ENCODE measurements at regions not wholly inside any gene's neighbourhood (a gene's known extent, or its start where the extent isn't known, plus 50 kb on each side); places are given as distances from the start of the nearest gene placed in this dataset.

GRCh38 chr2:18167871-18168270 lies 289.4 kb downstream of the KCNS3 start:
- WGBS: 68% methylated on average over 8 of the region's 8 CpGs
- Histone ChIP-seq H3K9ac (ENCODE audit: low read depth in 1 of 2, low read length in 2 of 2) (no peak overlapping the region), H3K27ac (ENCODE audit: low read depth in 1 of 2, low read length in 2 of 2) (no peak overlapping the region), H3K4me3 (ENCODE audit: low read depth in 1 of 3, low read length in 3 of 3) (no peak overlapping the region), H3K9me3 (ENCODE audit: control insufficient read depth in 4 of 4, low read length in 3 of 4) (no peaks in the 10 kb centered on the region), H3K36me3 (ENCODE audit: control insufficient read depth in 4 of 4, insufficient read depth in 3 of 4, low read depth in 1 of 4, low read length in 3 of 4) (no peaks in the 10 kb centered on the region), H3K27me3 (ENCODE audit: control insufficient read depth in 4 of 4, insufficient read depth in 4 of 4, low read length in 3 of 4) (peaks cover 0 to 2% (median 0%) of the 10 kb centered on the region in 4 donors), H3K4me1 (ENCODE audit: control insufficient read depth in 4 of 4, insufficient read depth in 4 of 4, low read length in 3 of 4) (no peaks in the 10 kb centered on the region)
- no peak for DNase-seq (ENCODE audit: low spot score)
- TF ChIP-seq EGR1 (IDR thresholded peaks at IDR 0.05; ENCODE audit: low read depth in 2 of 2) (no peak), RXRA (IDR thresholded peaks at IDR 0.05) (no peak), ATF3 (IDR thresholded peaks at IDR 0.05) (no peak), HNF4A (conservative IDR thresholded peaks at IDR 0.05) (no peak), CTCF (IDR thresholded peaks at IDR 0.05; ENCODE audit: low read depth, low read length, missing input control) (no peak), ZBTB33 (IDR thresholded peaks at IDR 0.05) (no peak), FOXA1 (IDR thresholded peaks at IDR 0.05) (no peak), MAX (IDR thresholded peaks at IDR 0.05) (no peak), HNF4G (IDR thresholded peaks at IDR 0.05) (no peak), TAF1 (conservative IDR thresholded peaks at IDR 0.05) (no peak), RAD21 (IDR thresholded peaks at IDR 0.05) (no peak), SP1 (IDR thresholded peaks at IDR 0.05) (no peak), JUND (IDR thresholded peaks at IDR 0.05) (no peak), FOXA2 (IDR thresholded peaks at IDR 0.05) (no peak), NR2F2 (IDR thresholded peaks at IDR 0.05) (no peak)

- H3K4me3 ChIP-seq (ENCODE audit: low read depth in 1 of 3, low read length in 3 of 3): no peak overlapping the region
- H3K9ac ChIP-seq (ENCODE audit: low read depth in 1 of 2, low read length in 2 of 2): no peak overlapping the region
- no peaks in the 10 kb centered on the region for H3K36me3 ChIP-seq (ENCODE audit: control insufficient read depth in 4 of 4, insufficient read depth in 3 of 4, low read depth in 1 of 4, low read length in 3 of 4)
- no peak overlapping the region for H3K27ac ChIP-seq (ENCODE audit: low read depth in 1 of 2, low read length in 2 of 2)
- H3K9me3 ChIP-seq (ENCODE audit: control insufficient read depth in 4 of 4, low read length in 3 of 4): no peaks in the 10 kb centered on the region
- TF ChIP-seq HNF4A (conservative IDR thresholded peaks at IDR 0.05) (no peak), NR2F2 (IDR thresholded peaks at IDR 0.05) (no peak), RXRA (IDR thresholded peaks at IDR 0.05) (no peak), CTCF (IDR thresholded peaks at IDR 0.05; ENCODE audit: low read depth, low read length, missing input control) (no peak), GABPA (IDR thresholded peaks at IDR 0.05 in 1 of 2, conservative IDR thresholded peaks at IDR 0.05 in 1 of 2) (no peak), MAX (IDR thresholded peaks at IDR 0.05) (no peak), YY1 (IDR thresholded peaks at IDR 0.05) (no peak), SP1 (IDR thresholded peaks at IDR 0.05) (no peak), TAF1 (conservative IDR thresholded peaks at IDR 0.05) (no peak)
- no peaks in the 10 kb centered on the region for H3K27me3 ChIP-seq (ENCODE audit: control insufficient read depth in 4 of 4, insufficient read depth in 4 of 4, low read length in 3 of 4)
- no peak for DNase-seq (ENCODE audit: low spot score)
- no peaks in the 10 kb centered on the region for H3K4me1 ChIP-seq (ENCODE audit: control insufficient read depth in 4 of 4, insufficient read depth in 4 of 4, low read length in 3 of 4)
- 90% methylated on average over 5 of the region's 5 CpGs for WGBS
Observed at GRCh38 chr2:18161681-18162080, 283.2 kb downstream of the KCNS3 start.

Data from liver (tissue), 8 donors.